A673 (cell line): ENCODE measurements at regions not wholly inside any gene's neighbourhood (a gene's known extent, or its start where the extent isn't known, plus 50 kb on each side); places are given as distances from the start of the nearest gene placed in this dataset.

ENCODE experiments used
- BruUV-seq: library from RNA; stranded (reverse); fragments of 400-500 nt; replicated peaks from 2 replicates; lab custom pipeline; 2021; lab: Mats Ljungman, UMichigan
- CTCF ChIA-PET: fragments of 300-600 bp; sonication (Branson Sonifier 250); formaldehyde crosslinking; loops from one replicate; lab custom pipeline; 2022; ENCODE audit warnings: antibody characterized with exemption; lab: Charles Lee
- POLR2A ChIA-PET: fragments of 300-600 bp; sonication (Branson Sonifier 250); formaldehyde crosslinking; loops from one replicate; lab custom pipeline; 2022; ENCODE audit warnings: antibody characterized with exemption; ENCODE audit not compliant: low non-redundant PET; lab: Charles Lee
- DNase-seq: peaks from one replicate; pipeline ENCODE4 v3.0.0-alpha.2; 2015; ENCODE audit warnings: low spot score
- H3K27ac ChIP-seq: fragments of 200-600 bp; sonication (generic); 2 replicates; pipeline ENCODE4 v1.5.1; 2016; ENCODE audit warnings: mixed run types, low read depth, mild to moderate bottlenecking, mixed read lengths, antibody characterized with exemption, low read length; ENCODE audit not compliant: poor library complexity, severe bottlenecking
- H3K27me3 ChIP-seq: fragments of 200-600 bp; sonication (generic); replicated peaks from 2 replicates; pipeline ENCODE4 v1.6.1; 2017; ENCODE audit warnings: mixed run types, low read depth, mild to moderate bottlenecking, mixed read lengths, antibody characterized with exemption, low read length; ENCODE audit not compliant: insufficient read depth, poor library complexity
- H3K36me3 ChIP-seq: fragments of 200-600 bp; sonication (generic); 2 replicates; pipeline ENCODE4 v1.6.1; 2016; ENCODE audit warnings: mixed run types, mild to moderate bottlenecking, mixed read lengths, antibody characterized with exemption, low read length; ENCODE audit not compliant: insufficient read depth, poor library complexity, severe bottlenecking
- H3K4me1 ChIP-seq: fragments of 200-600 bp; sonication (generic); 2 replicates; pipeline ENCODE4 v1.6.1; 2017; ENCODE audit warnings: mixed run types, mild to moderate bottlenecking, mixed read lengths, antibody characterized with exemption, low read length; ENCODE audit not compliant: insufficient read depth, poor library complexity, severe bottlenecking
- H3K4me3 ChIP-seq: fragments of 200-600 bp; sonication (generic); 2 replicates; pipeline ENCODE4 v1.5.1; 2016; ENCODE audit warnings: low read depth, mixed run types, mild to moderate bottlenecking, mixed read lengths, low read length; ENCODE audit not compliant: poor library complexity, severe bottlenecking
- H3K9me3 ChIP-seq: fragments of 200-600 bp; sonication (generic); 2 replicates; pipeline ENCODE4 v1.6.1; 2016; ENCODE audit warnings: mixed run types, low read depth, mild to moderate bottlenecking, mixed read lengths, antibody characterized with exemption, low read length; ENCODE audit not compliant: poor library complexity, severe bottlenecking
- EZH2 ChIP-seq: fragments of 200-600 bp; sonication (generic); IDR thresholded peaks from 2 replicates; pipeline ENCODE4 v1.6.1; 2017; ENCODE audit warnings: borderline replicate concordance, low read depth, mild to moderate bottlenecking, mixed read lengths, antibody characterized with exemption, low read length; ENCODE audit not compliant: poor library complexity, severe bottlenecking
- intact Hi-C: fragments of 100-400 bp; cut with micrococcal nuclease; formaldehyde crosslinking; loops from one replicate; pipeline ENCODE4 v1.10.0; 2022; ENCODE audit not compliant: unreplicated experiment
- TF ChIP-seq, protein P1 (sequence below): fragments of 300-800, 200-600 bp; sonication (generic); conservative IDR thresholded peaks from 2 replicates; pipeline ENCODE4 v1.5.1; 2017; ENCODE audit warnings: low read depth, mild to moderate bottlenecking, antibody characterized with exemption, low read length, moderate library complexity, mixed read lengths

DNA sequence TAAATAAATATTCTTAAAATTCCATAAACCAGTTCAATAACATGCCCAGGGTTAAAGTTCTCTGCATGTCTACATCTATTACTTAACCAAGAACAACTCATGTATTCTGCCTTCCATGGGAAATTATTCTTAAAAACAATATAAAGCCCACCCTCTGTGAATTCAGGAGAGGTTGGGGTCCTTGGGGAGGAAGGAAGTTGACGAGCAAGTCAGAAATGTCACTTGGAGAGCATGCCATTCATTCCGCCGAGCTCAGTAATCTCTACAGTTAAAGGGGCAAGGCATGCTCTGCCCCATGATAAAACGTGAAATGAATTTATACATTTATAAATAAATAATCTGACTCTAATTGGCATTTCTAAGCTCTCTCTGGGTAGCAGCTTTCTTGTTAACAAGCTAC lies 405.1 kb downstream of the TOX3 start:
- BruUV-seq, result no TSS peak
- Histone ChIP-seq H3K4me3 (no peak overlapping the region), H3K27me3 (no peaks in the 10 kb centered on the region), H3K36me3 (no peaks in the 10 kb centered on the region), H3K27ac (no peak overlapping the region), H3K9me3 (no peaks in the 10 kb centered on the region), H3K4me1 (no peaks in the 10 kb centered on the region)
- peak; percentile 84 for DNase-seq
- CTCF ChIA-PET, result no interaction called here
- intact Hi-C loops, result no loop called here
- POLR2A ChIA-PET, result interaction anchor here (0.5 to 0.6 kb wide), 2 partner anchors 279 to 787 kb away, joined by 4 to 5 read pairs; no protein-coding TSS in a partner anchor
- TF ChIP-seq EZH2, result no peak
- TF ChIP-seq, protein P1, sequence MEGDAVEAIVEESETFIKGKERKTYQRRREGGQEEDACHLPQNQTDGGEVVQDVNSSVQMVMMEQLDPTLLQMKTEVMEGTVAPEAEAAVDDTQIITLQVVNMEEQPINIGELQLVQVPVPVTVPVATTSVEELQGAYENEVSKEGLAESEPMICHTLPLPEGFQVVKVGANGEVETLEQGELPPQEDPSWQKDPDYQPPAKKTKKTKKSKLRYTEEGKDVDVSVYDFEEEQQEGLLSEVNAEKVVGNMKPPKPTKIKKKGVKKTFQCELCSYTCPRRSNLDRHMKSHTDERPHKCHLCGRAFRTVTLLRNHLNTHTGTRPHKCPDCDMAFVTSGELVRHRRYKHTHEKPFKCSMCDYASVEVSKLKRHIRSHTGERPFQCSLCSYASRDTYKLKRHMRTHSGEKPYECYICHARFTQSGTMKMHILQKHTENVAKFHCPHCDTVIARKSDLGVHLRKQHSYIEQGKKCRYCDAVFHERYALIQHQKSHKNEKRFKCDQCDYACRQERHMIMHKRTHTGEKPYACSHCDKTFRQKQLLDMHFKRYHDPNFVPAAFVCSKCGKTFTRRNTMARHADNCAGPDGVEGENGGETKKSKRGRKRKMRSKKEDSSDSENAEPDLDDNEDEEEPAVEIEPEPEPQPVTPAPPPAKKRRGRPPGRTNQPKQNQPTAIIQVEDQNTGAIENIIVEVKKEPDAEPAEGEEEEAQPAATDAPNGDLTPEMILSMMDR, result no peak

DNA sequence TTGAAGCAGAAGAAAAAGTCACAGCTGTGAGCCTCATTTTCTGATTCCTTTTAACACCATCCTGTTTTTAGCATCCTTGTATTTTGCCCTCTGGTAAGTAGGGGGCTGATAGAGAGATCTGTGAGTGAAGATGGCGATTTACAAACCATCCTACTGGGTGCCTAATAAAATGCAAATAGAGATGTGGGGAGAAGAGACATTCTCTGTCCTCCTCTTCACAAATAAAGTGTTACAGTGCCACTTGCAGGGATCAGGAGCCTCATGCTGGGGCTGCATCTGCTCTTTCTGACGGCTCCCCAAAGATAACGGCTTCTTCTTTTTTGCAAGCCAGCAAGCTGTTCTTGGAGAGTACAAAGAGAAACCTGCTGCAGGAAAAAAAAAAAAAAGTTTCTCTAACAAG lies 418.6 kb downstream of the TOX3 start:
- Histone ChIP-seq H3K4me1 (no peaks in the 10 kb centered on the region), H3K27me3 (peaks cover 4% of the 10 kb centered on the region), H3K27ac (no peak overlapping the region), H3K9me3 (no peaks in the 10 kb centered on the region), H3K4me3 (no peak overlapping the region), H3K36me3 (no peaks in the 10 kb centered on the region)
- BruUV-seq, result no TSS peak
- CTCF ChIA-PET, result no interaction called here
- intact Hi-C loops, result no loop called here
- TF ChIP-seq, protein P1, result no peak
- no peak for TF ChIP-seq EZH2
- no peak for DNase-seq
- POLR2A ChIA-PET, result no interaction called here

DNA sequence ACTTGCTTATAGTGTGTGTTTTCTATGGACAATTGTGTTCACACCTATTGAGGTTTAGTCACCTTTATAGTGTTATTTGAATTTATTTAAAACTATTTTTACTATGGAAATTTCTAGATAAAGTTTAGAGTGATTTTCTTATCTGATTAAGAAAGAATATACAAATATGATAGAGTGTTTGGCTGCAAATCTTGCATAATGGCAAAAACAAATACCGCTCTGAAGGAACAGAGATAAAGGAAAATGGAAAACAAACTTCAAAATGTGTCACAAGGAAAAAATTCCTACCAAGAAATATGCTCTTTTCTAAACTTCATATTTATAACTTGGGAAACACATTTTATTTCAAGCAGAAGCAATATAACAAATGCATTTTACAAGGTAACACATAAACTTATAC lies 423.1 kb downstream of the TOX3 start:
- Histone ChIP-seq H3K36me3 (no peaks in the 10 kb centered on the region), H3K4me3 (no peak overlapping the region), H3K27me3 (peaks cover 4% of the 10 kb centered on the region), H3K4me1 (no peaks in the 10 kb centered on the region), H3K9me3 (peaks cover 13% of the 10 kb centered on the region), H3K27ac (no peak overlapping the region)
- CTCF ChIA-PET, result no interaction called here
- DNase-seq, result no peak
- BruUV-seq, result no TSS peak
- intact Hi-C loops, result no loop called here
- POLR2A ChIA-PET, result no interaction called here
- TF ChIP-seq EZH2, result no peak
- TF ChIP-seq, protein P1, result no peak
